SHP77 (cell line): ENCODE measurements at regions not wholly inside any gene's neighbourhood (a gene's known extent, or its start where the extent isn't known, plus 50 kb on each side); places are given as distances from the start of the nearest gene placed in this dataset.
"Not testable (repeated sequence)": the region's sequence is repeated elsewhere in the genome, so short reads cannot be mapped to it uniquely, and the experiment has no call there.

ENCODE experiments used
- DNase-seq, 2 experiments: peaks; one replicate each; lab custom pipeline; 2025; lab: John Stamatoyannopoulos, UW

DNA sequence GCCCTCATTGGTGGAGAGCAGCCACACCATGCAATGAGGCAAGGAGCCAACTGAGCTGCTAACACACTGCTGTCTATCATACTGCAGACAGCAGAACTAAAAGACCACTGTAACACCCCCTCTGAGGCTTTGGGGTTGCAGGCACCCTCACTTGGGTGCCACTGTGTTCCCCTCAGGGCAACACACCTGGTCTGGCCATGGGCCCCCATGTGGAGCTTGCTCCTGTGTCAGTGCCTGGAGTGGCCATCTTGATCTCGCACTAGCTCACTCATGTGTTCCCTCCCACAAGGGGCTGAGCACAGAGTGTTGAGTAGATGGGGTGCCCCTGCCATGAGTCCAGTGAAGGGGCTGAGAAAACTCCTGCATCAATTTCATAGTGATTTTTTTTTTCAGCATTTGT lies 532.4 kb upstream of the FTMT start:
- DNase-seq: no peak

DNA sequence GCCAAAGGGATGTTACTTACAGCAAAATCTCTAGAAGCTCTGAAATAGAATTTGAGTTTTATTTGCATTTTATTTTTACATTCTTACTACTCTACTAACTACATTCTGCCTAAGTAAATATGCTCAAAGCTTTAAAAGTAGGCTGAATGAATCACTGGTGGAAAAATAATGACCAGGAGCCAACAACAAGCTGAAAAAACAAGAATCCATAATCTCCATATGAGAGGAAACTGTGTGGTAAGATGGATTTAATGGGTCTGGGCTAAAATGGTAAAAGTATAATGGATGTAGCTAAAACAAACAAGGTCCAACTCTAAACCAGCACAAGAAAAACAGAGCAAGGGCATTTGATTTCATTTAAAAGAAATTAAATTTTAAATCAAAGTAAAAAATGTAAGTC lies 525.8 kb upstream of the FTMT start:
- peak; percentile 61 to 65 for DNase-seq

DNA sequence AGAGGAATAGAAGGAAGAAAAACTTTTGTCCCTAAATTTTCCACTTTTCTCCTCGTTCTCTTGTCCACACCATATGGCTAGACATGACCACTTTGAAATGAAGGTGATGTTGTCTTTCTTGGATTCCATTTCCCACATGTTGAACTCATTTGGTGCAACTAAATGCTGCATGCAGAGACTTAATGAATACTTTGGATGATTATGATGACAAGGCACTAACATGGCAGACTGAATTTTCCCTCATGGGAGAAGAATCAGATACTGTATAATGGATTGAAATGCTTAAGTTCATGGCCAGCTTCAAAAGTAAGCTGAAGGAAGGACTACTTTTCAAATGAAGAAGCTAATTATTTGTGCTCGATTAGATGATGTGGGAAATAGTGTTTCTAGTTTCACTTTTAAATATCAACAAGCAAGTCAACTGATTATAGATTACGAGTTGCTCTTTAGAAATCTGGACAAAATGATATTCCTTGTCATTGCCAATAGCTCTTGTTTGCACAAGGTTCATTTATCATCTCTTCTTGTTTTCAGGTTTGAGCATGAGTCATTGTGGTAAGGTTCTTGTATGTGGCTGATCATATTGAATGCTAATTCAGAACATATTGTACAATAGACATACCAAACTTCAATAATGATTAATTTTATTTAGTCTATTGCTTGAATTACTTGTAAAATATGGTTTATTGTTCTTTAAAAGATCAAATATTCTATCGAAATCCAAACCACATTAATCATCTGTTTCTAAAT lies 501.3 kb upstream of the FTMT start:
- DNase-seq: no peak

DNA sequence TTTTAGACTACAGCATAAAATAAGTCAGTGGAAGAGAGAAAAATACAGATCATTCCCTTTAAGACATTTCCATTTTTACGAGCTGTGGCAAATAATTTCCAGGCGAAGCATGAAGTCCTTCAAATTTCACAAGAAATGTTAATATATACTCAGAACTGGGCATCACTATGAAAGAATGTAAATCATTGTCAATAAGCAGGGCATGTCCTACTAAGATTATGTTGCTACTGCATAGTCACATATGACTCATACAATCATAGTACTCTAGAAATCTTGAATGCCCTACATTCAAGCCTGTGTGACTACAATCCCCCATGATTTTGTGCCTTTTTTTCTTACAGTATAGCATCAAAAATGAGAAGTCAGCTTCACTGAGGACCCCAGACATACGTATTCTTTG lies 485.2 kb upstream of the FTMT start:
- DNase-seq: no peak

DNA sequence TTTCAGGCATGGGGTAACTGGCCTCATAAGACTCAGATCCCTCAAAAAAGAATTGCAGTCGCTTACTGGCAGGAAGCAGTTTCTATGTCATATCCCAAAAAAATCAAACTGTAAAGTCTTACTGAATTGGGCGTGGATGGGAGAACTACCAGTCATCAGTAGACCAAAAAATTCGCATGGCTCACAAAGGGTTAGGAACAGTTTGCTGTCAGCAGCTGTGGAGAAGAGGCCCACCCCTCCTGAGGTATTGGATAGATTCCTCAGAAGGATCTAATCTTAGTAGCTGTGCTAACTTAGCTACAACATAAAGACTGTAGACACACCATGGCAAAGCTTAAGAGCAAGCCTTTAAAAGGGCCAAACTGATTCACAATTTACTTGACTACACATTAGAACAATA lies 478.3 kb upstream of the FTMT start:
- DNase-seq: no peak

DNA sequence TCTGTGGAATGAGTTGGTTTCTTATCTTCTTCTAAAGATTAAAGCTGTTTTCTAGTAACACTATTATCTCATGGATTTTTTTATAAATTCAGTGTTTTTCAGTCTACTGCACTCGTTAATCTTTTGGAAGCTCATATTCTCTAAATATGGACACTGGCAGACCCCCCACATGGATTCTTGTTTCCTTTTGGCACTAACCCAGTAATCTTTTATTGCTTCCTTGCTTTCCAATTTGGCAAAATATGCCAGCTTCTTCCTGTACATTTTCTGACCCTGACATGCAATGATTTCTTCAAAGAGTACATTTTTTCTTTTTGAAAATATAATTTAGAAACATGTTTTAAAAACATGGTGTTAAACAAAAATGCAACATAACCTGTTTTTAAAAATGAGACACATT lies 474.2 kb upstream of the FTMT start:
- DNase-seq: no peak

DNA sequence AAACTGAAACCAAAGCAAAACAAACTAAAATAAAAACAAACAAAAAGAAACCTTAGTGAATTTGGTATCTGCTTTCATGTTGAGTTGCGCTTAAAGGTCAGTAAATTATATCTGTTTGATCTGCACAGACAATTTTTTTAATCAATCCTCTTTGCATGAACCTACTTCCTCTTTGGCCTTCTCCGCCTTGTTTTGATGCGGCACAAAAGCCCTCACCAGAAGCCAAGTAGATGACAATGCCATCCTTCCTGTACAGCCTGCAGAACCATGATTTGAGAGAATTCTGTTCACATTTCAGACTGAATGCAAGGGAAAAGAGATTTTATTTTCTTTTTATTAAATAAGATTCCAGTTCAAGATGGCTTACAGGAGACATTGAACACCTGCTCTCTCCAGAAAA lies 473.6 kb upstream of the FTMT start:
- no peak for DNase-seq

DNA sequence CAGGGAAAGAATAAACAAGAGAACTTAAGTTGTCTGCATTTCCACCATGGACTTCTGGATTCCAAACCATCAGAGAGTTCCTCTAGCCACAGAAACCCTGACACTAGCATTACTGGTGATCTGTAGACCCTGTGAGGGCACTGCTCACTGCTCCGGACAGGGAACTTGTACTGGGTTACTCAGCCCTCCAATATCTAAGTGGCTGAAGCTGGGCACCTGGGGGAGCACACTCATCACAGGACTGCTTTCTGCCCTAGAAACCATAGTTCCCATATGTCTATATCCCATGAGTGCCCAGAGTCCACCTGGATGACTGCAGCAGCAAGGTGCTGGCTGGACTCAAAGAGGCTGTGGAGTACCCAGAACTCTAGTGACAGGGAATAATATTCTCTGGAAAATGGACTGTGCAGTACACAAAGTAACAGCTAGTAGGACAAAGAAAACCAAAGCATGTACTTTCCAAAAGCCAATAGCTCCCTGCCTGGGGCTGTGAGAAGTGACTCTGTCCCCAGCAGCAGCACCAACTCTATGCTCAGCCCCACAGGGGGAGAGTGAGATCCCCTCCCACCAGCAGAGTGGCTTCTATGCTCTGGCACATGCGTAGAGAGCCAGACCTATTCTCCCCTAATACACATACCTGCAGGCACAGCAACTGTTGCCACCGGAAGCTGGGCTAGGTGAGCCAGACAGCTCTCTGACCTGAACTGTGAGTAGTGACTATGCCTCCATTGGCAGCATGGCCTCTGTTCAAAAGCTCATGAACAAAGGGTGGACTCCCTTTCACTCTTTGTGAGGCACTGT lies 472.9 kb upstream of the FTMT start:
- no peak for DNase-seq

DNA sequence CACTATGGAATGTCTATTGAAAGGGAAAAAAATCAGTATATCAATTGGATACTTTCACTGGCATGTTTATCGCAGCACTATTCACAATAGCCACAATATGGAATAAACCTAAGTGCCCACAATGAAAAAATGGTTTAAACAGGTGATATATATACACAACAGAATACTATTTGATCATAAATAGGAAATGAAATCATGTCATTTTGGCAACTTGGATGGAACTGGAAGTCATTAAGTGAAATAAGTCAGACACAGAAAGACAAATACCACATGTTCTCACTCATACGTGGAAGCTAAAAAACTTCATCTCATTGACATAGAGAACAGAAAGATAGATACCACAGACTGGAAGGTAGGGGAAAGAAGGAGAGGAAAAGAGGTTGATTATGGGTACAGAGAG lies 471.6 kb upstream of the FTMT start:
- no peak for DNase-seq

DNA sequence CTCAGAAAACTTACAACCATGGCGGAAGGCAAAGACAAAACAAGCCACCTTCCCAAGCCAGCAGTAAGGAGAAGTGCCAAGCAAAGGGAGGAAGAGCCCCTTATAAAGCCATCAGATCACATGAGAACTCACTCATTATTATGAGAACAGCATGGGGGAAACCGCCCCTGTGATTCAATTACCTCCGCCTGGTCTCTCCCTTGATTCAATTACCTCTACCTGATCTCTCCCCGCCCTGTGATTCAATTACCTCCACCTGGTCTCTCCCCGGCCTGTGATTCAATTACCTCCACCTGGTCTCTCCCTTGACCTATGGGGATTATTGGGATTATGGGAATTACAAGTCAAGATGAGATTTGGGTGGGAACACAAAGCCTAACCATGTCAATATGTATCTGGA lies 467.3 kb upstream of the FTMT start:
- DNase-seq: no peak

DNA sequence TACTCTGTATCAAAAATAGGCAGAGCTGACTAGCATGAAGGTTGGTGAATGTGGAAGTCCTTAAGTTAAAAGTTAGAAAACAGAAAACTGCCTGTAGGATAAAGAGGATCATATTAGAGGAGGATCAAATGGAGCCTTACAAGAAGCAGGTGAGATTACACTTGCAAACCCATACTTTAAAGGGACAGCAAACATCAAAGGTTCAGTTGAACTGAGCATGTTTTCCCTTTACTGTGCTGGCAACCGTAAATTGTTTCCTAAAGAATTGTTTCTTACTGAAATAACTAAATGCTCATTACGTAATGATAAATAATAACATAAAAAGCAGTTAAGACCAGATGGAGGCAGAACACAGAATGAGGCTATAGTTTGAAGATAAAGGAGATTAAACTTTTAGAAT lies 465.3 kb upstream of the FTMT start:
- DNase-seq: no peak

DNA sequence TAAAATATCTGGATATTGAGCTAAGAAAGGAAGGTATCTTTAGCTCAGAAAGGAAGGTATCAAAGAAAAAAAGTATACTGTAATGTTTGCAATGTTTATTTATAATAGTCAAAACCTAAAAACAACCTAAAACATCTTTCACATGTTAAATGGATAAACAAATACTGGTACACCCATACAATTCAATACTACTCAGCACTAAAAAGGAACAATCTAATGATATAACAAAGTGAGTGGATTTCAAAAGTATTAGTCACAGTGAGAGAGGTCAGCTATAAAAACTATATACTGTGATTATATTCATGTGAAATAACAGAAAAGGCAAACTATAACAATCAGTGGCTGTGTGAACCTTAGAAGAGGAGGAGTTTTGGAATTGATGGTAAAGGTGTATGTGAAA lies 455.0 kb upstream of the FTMT start:
- no peak for DNase-seq

DNA sequence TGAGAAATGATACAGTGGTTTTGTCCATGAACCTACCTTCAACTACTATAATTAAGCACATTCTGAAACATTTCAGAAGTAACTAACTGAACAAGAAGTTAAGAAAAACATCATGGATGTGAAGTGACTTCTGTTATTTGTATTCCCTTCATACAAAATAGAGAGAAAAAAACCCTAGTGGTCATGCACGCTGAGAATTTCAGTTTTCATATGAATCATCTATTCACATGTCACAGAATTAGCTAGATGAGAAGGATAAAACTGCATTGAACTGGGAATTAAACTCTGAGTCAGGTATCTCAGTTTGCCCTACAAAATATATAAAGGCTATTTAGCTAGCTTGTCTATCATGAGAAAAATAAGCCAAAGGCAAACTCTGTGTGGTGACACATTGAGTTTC lies 451.8 kb upstream of the FTMT start:
- no peak for DNase-seq

DNA sequence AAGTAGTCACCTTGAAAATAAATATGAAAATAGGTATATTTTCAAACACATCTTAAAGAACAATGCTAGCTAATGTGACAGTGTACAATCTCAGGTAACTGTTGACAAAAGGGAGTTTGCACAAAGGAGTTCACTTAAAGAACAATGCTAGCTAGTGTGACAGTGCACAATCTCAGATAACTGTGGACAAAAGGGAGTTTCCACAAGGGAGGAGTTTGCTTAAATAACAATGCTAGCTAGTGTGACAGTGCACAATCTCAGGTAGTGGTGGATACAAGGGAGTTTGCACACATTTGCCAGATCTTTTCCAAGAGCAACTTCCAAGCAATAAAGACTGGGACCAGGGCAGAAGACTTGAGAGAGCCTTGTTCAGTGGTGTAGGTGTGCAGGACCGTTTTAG lies 442.9 kb upstream of the FTMT start:
- DNase-seq: no peak

DNA sequence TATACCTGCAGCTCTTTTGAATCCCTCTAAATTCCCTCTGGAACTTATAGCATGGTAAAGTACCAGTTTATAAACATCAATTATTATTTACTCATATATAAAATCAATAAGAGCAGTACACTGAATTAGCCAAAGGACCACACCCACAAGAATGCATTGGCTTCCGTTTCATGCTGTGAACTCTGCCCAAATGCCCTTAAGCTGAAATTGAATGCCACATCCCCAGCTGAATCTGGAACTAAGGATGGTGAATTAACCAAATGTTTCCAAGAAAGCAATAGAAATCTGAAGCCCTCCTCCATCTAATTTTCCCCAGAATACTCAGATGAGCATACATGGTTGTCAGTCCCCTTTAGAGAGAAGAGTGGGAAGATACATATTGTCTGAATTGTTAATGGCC lies 436.4 kb upstream of the FTMT start:
- no peak for DNase-seq

DNA sequence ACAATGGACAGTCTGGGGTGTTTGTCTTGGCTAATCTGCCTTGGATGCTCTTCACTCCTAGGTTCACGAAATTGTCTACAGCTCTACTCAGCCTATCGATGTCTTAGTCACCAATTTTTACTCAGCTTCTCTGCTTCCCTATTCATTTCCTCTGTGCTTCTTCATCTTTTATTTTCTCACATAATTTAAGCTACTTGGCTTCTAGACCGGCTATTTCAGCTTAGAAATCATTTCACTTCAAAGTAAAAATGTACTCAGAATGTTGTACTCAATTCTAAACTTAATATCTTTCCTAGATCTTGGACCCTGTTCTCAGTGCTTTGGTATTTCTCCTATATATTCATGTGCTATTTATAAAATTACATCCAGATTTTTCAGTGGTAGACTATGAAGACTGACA lies 430.0 kb upstream of the FTMT start:
- no peak for DNase-seq

DNA sequence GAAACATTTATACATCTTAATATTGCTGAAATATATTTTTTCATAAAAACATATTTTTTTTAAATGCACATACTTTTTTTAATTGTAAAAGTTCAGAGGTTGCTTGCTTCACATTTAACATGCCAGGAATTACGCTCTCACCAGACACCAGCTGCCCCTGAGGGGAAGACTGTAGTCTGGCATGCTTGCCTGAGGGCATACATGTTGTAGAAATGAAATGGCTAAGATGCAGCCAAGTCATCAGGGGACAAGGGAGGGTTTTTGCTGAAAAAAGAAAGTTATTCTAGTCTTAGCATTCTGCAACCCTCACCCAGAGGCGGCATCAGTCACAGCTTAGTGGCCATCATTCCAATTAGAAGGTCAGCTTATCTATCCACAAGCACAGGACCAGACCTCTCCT lies 426.7 kb upstream of the FTMT start:
- no peak for DNase-seq

DNA sequence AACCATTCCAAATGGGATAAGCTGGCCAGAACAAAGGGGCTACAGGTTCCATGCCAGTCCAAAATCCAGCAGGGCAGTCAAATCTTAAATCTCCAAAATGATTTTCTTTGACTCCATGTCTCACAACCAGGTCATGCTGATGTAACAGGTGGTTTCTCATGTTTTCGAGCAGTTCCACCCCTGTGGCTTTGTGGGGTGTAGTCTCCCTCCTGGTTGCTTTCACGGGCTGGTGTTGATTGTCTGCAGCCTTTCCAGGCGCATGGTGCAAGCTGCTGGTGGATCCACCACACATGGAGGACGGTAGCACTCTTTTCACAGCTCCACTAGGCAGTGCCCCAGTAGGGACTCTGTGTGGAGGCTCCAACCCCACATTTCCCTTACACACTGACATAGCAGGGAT lies 425.5 kb upstream of the FTMT start:
- DNase-seq: no peak

DNA sequence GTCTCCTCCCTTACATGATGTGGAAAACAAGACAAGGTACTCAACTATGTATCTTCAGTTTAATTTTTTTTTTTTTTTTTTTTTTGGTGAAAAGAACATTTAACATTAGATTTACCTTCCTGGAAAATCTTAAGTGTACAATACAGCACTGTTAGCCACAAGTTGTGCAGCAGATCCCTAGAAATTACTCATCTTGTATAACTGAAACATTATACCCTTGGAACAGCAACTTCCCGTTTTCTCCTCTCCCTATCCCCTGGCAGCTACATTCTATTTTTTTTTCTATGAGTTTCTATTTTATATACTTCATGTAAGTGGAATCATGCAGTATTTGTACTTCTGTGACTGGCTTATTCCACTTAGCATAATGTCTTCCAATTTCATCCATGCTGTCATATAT lies 421.9 kb upstream of the FTMT start:
- no peak for DNase-seq

DNA sequence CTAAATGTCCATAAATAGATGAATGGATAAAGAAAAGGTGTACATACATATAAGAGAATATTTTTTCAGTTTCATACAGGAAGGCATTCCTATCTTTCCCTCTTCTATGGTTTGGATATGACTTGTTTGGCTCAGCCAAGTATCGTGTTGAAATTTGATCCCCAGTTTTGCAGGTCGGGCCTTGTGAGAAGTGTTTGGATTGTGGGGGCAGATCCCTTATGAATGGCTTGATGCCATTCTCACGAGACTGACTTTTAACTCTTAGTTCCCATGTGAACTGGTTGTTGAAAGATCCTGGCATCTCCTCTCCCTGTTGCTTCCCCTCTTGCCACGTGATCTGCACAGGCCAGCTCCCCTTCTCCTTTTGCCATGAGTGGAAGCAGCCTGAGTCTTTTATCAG lies 421.1 kb upstream of the FTMT start:
- DNase-seq: no peak

DNA sequence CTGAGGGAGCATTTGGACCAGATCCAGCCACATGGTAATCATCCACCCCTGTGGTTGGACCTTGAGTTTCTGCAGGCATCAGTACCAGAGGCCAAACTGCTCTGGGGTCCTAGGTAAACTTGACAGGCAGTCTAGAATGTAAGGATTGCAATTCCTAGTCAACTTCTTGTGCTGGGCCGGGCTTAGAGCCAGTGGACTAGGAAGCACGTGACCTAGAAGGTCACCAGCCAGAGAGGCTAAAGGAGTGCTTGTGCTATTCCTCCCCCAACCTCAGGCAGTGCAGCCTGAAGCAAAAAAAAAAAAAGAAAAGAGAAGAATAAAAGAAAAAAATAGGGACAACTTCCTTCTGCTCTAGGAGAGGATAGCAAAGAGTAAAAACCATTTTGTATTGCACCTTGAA lies 406.2 kb upstream of the FTMT start:
- DNase-seq: no peak

DNA sequence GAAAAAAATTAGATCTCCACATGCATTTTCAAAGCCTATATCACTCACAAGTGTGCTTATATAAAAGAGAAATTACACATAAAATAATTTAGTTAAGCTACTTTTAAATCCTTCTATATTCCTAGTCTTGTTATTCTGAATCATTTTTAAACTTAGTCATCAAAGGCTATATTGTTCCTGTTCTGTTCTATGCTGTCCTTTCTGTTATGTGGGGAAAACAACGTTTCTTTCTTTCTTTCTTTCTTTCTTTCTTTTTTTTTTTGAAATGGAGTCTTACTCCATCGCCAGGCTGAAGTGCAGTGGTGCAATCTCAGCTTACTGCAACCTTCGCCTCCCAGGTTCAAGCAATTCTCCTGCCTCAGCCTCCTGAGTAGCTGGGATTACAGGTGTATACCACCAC lies 389.2 kb upstream of the FTMT start:
- no peak for DNase-seq

DNA sequence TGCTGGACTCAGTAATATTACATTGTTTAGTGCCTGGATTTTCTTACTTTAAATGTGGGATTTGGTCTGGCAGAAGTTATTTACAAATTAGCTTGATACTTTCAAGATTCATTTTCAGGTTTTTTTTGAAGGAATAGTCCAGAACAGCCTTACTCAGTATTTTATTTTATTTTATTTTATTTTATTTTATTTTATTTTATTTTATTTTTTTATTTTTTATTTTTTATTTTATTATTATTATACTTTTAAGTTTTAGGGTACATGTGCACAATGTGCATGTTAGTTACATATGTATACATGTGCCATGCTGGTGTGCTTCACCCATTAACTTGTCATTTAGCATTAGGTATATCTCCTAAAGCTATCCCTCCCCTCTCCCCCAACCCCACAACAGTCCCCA lies 380.5 kb upstream of the FTMT start:
- not testable (repeated sequence) for DNase-seq

DNA sequence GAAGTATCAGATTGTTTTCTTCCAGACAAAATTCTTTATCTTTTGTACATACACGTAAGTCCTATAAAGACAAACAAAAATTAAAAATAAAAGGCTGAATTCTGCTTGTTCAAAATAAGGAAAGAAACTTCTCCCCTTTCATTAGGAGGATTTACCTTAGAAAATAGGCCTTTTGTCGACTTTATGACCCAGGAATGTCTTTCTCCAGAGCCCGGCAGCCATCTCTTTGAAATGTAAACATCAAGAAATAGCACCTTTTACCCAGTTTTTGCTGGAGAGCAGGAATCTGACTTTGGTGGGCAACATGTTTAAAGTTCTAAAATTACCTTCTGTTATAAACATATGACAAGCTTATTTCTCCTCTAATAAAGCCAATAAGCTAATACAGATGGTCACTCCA lies 373.0 kb upstream of the FTMT start:
- DNase-seq: no peak
